HEK293T (cell line): ENCODE measurements at regions not wholly inside any gene's neighbourhood (a gene's known extent, or its start where the extent isn't known, plus 50 kb on each side); places are given as distances from the start of the nearest gene placed in this dataset.

ENCODE experiments used
- ARNT ChIP-seq: fragments of 450-650 bp; IDR thresholded peaks from 2 replicates; pipeline ENCODE4 v1.6.1; 2017; ENCODE audit warnings: mild to moderate bottlenecking
- BHLHE40 ChIP-seq: fragments of 450-650 bp; IDR thresholded peaks from 2 replicates; pipeline ENCODE4 v1.6.1; 2016; ENCODE audit warnings: mild to moderate bottlenecking, moderate library complexity, borderline replicate concordance
- FOXA1 ChIP-seq: fragments of 450-650 bp; IDR thresholded peaks from 2 replicates; pipeline ENCODE4 v1.6.1; 2016; ENCODE audit warnings: mild to moderate bottlenecking
- FOXK2 ChIP-seq: fragments of 450-650 bp; IDR thresholded peaks from 2 replicates; pipeline ENCODE4 v1.6.1; 2016; ENCODE audit warnings: mild to moderate bottlenecking
- FOXM1 ChIP-seq: fragments of 450-650 bp; IDR thresholded peaks from 2 replicates; pipeline ENCODE4 v1.6.1; 2017; ENCODE audit warnings: mild to moderate bottlenecking, borderline replicate concordance
- HDGF ChIP-seq: fragments of 450-650 bp; IDR thresholded peaks from 2 replicates; pipeline ENCODE4 v1.6.1; 2017; ENCODE audit warnings: antibody characterized with exemption, borderline replicate concordance
- LEF1 ChIP-seq: fragments of 450-650 bp; IDR thresholded peaks from 2 replicates; pipeline ENCODE4 v1.6.1; 2017; ENCODE audit warnings: mild to moderate bottlenecking, borderline replicate concordance
- SP1 ChIP-seq: fragments of 450-650 bp; IDR thresholded peaks from 2 replicates; pipeline ENCODE4 v1.6.1; 2017
- SUZ12 ChIP-seq: fragments of 450-650 bp; IDR thresholded peaks from 2 replicates; pipeline ENCODE4 v1.6.1; 2016; ENCODE audit warnings: mild to moderate bottlenecking
- TARDBP ChIP-seq: fragments of 450-650 bp; IDR thresholded peaks from 2 replicates; pipeline ENCODE4 v1.6.1; 2016
- TF ChIP-seq, protein P1 (sequence below): fragments of 450-650 bp; IDR thresholded peaks from 2 replicates; pipeline ENCODE4 v1.6.1; 2016

- TF ChIP-seq HDGF = no peak
- no peak for TF ChIP-seq LEF1
- no peak for TF ChIP-seq SP1
- no peak for TF ChIP-seq FOXA1
- no peak for TF ChIP-seq SUZ12
- TF ChIP-seq, protein P1, sequence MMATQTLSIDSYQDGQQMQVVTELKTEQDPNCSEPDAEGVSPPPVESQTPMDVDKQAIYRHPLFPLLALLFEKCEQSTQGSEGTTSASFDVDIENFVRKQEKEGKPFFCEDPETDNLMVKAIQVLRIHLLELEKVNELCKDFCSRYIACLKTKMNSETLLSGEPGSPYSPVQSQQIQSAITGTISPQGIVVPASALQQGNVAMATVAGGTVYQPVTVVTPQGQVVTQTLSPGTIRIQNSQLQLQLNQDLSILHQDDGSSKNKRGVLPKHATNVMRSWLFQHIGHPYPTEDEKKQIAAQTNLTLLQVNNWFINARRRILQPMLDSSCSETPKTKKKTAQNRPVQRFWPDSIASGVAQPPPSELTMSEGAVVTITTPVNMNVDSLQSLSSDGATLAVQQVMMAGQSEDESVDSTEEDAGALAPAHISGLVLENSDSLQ = no peak
- no peak for TF ChIP-seq TARDBP
- no peak for TF ChIP-seq BHLHE40
- TF ChIP-seq FOXK2 = no peak
- no peak for TF ChIP-seq FOXM1
- TF ChIP-seq ARNT = no peak
These were observed 1497.5 kb downstream of the DPP10 start for GRCh38 chr2:115939902-115940301.
